ENCODE measurements at regions not wholly inside any gene's neighbourhood (a gene's known extent, or its start where the extent isn't known, plus 50 kb on each side); places are given as distances from the start of the nearest gene placed in this dataset.

- Histone ChIP-seq H3K36me3 (ENCODE audit: control insufficient read depth in 2 of 2, extremely low read depth in 1 of 2, insufficient read depth in 2 of 2, low read length in 2 of 2) (no peaks in the 10 kb centered on the region), H4K20me1 (replicated peaks; ENCODE audit: control insufficient read depth, extremely low read depth, insufficient read depth, low read length) (no peaks in the 10 kb centered on the region), H3K9me1 (replicated peaks; ENCODE audit: control insufficient read depth, extremely low read depth, insufficient read depth, low read length) (no peaks in the 10 kb centered on the region), H3K4me3 (replicated peaks in 1 of 3; ENCODE audit: insufficient read depth in 1 of 3, low read depth in 1 of 3, low read length in 3 of 3) (no peak overlapping the region), H3K27ac (ENCODE audit: insufficient read depth, low read depth, low read length) (no peak overlapping the region), H3K4me1 (ENCODE audit: control insufficient read depth, extremely low read depth, insufficient read depth, low read length) (no peaks in the 10 kb centered on the region), H3K27me3 (ENCODE audit: control insufficient read depth in 2 of 2, insufficient read depth in 2 of 2, low read length in 2 of 2) (peaks cover 0 to 7% of the 10 kb centered on the region in 2 experiments), H3K9me3 (replicated peaks; ENCODE audit: control insufficient read depth, insufficient read depth, low read length) (no peaks in the 10 kb centered on the region), H3K4me2 (ENCODE audit: insufficient read depth, low read length) (no peak overlapping the region), H2AFZ (ENCODE audit: low read depth, low read length) (no peak overlapping the region), H3K79me2 (ENCODE audit: control insufficient read depth, insufficient read depth, low read length) (no peaks in the 10 kb centered on the region), H3K9ac (replicated peaks; ENCODE audit: extremely low read depth, insufficient read depth, low read length) (no peak overlapping the region)
- no TSS peak for BruUV-seq (replicated peaks)
- ChIA-PET POLR2A (interaction anchor here (0.7 kb wide), 1 partner anchor 79 kb away, joined by 8 read pairs; no protein-coding TSS in a partner anchor), CTCF (interaction anchor here (0.8 to 2.2 kb wide), 3 partner anchors 13 to 203 kb away, joined by 3 to 5 read pairs (median 3); no protein-coding TSS in a partner anchor)
- no peak for TF ChIP-seq JUN (IDR thresholded peaks at IDR 0.05; ENCODE audit: borderline replicate concordance, insufficient read depth, insufficient read length, low read depth)
- no peak for TF ChIP-seq POLR2A (IDR thresholded peaks at IDR 0.05; ENCODE audit: low read depth, low read length)
- TF ChIP-seq, protein P1, sequence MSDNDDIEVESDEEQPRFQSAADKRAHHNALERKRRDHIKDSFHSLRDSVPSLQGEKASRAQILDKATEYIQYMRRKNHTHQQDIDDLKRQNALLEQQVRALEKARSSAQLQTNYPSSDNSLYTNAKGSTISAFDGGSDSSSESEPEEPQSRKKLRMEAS (IDR thresholded peaks at IDR 0.05; ENCODE audit: insufficient read depth, insufficient read length) = no peak
- no peak for TF ChIP-seq POLR2AphosphoS5 (IDR thresholded peaks at IDR 0.05; ENCODE audit: insufficient read depth, low read depth, low read length)
- no peak for TF ChIP-seq MYC (IDR thresholded peaks at IDR 0.05; ENCODE audit: low read depth, low read length)
- TF ChIP-seq GATA2 (IDR thresholded peaks at IDR 0.05; ENCODE audit: insufficient read depth, insufficient read length, low read depth, low read length) = no peak
- no peak for TF ChIP-seq EZH2 (IDR thresholded peaks at IDR 0.05; ENCODE audit: borderline replicate concordance, low read depth, low read length, severe bottlenecking)
- no peak for TF ChIP-seq CTCF (IDR thresholded peaks at IDR 0.05; ENCODE audit: extremely low read depth in 1 of 2, insufficient read depth in 1 of 2, low read depth in 1 of 2, low read length in 2 of 2)
- TF ChIP-seq FOS (IDR thresholded peaks at IDR 0.05; ENCODE audit: borderline replicate concordance, insufficient read depth, low read length) = no peak
- FAIRE-seq (no peak), DNase-seq (ENCODE audit: low read depth, low spot score) (no peak)
- intact Hi-C loops (cut with micrococcal nuclease) = no loop called here
- dilution Hi-C loops (cut with MboI; ENCODE audit: extremely low pct_ligation_motif_present, low sequenced_read_pairs) = no loop called here
Measured at GRCh38 chr17:55567240-55568214, 56.3 kb upstream of the SMIM36 start.
